ENCODE measurements at regions not wholly inside any gene's neighbourhood (a gene's known extent, or its start where the extent isn't known, plus 50 kb on each side); places are given as distances from the start of the nearest gene placed in this dataset.

DNA sequence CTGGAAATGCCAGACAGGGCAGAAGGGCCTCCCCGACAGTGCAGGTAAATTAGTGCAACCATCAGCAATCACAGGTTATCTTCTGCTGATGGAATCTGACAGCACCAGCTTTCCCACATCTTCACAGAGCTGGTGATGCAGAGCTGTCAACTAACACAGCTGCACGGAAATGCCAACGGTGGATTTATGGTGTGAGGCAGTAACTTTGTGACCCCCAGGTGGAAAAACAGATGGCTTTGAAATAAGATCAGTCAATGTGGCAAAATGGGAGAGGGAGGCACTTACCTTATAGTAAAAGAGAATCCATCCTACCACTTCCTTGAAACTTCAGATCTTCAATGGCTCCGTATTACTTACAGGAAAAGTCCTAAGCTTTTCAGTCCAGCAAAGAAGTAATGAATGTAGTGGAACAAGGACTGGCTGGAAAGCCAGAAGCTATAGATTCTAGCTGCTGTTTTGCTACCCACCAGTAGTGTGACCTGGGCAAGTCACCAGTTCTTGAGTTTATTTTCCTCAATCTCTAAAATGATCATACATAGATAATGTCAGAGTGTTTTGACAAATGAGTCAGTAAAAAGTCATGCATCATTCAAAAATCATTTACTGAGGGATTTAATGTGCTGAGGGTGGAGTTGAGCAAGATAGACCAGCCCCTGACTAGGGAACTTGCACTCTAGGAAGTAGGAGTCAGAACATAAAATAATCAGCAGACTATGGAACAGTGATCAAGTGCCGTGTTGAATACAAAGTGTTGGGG, 245.7 kb upstream of the JUN start:
- Histone ChIP-seq H3K9ac (ENCODE audit: low read length) (no peak overlapping the region), H3K4me2 (ENCODE audit: low read length) (no peak overlapping the region), H3K36me3 (ENCODE audit: control insufficient read depth in 1 of 2, insufficient read depth in 2 of 2, low read length in 2 of 2) (no peaks in the 10 kb centered on the region), H4K12ac (ENCODE audit: low read depth, low read length) (no peak overlapping the region), H4K8ac (ENCODE audit: low read depth, low read length) (no peak overlapping the region), H2BK12ac (ENCODE audit: low read length) (no peak overlapping the region), H2AK5ac (ENCODE audit: low read length) (no peak overlapping the region), H3K4ac (ENCODE audit: low read depth, low read length) (no peak overlapping the region), H2BK120ac (ENCODE audit: insufficient read depth, low read length, poor library complexity) (no peak overlapping the region), H4K91ac (ENCODE audit: low read depth, low read length) (no peak overlapping the region), H3K27ac (ENCODE audit: low read depth, low read length) (no peak overlapping the region), H3K79me2 (ENCODE audit: control insufficient read depth, insufficient read depth, low read length, poor library complexity) (no peaks in the 10 kb centered on the region), H3K18ac (ENCODE audit: low read length) (no peak overlapping the region), H3K23ac (ENCODE audit: low read length) (no peak overlapping the region), H3K4me1 (ENCODE audit: control insufficient read depth in 1 of 2, insufficient read depth in 2 of 2, low read length in 2 of 2) (peaks cover 3 to 8% of the 10 kb centered on the region in 2 experiments), H2AFZ (ENCODE audit: insufficient read depth, low read length, poor library complexity) (no peak overlapping the region), H3K4me3 (ENCODE audit: low read depth, low read length) (no peak overlapping the region), H3K14ac (ENCODE audit: low read length) (no peak overlapping the region), H2BK5ac (ENCODE audit: low read depth, low read length, poor library complexity) (no peak overlapping the region), H3K9me3 (ENCODE audit: insufficient read depth, low read depth, low read length) (no peaks in the 10 kb centered on the region), H3K27me3 (ENCODE audit: insufficient read depth, low read length) (no peaks in the 10 kb centered on the region), H3K79me1 (ENCODE audit: low read length) (no peaks in the 10 kb centered on the region)
- WGBS (ENCODE audit: extremely low coverage, insufficient coverage, insufficient read length), result no CpG with 5 or more reads among the region's 5 CpGs
- peak; percentile 86 to 91 for DNase-seq

DNA sequence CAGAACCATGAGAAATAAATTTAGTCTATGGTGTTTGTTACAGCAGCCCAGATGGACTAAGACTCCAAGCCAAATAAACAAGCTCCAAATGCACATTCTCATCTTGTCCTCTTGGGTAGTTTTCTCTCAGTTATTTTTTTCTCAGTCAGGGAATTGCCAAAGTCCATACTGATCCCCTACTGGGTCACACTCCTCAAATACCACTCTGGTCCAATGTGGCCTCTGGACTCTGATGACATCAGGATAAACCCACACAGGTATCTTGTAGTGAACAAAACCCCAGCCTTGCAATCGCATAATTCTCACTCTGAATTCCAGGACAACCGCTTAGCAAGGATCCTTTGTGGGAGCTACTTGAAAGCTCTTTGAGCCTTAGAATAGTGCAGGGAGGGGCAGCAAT, 248.4 kb upstream of the JUN start:
- no peaks in the 10 kb centered on the region for H3K9me3 ChIP-seq (ENCODE audit: insufficient read depth, low read depth, low read length)
- no peak overlapping the region for H3K23ac ChIP-seq (ENCODE audit: low read length)
- H2AK5ac ChIP-seq (ENCODE audit: low read length), result no peak overlapping the region
- no peak for DNase-seq
- no peaks in the 10 kb centered on the region for H3K36me3 ChIP-seq (ENCODE audit: control insufficient read depth in 1 of 2, insufficient read depth in 2 of 2, low read length in 2 of 2)
- no peak overlapping the region for H3K14ac ChIP-seq (ENCODE audit: low read length)
- no peak overlapping the region for H3K27ac ChIP-seq (ENCODE audit: low read depth, low read length)
- peaks cover 0 to 4% of the 10 kb centered on the region in 2 experiments for H3K4me1 ChIP-seq (ENCODE audit: control insufficient read depth in 1 of 2, insufficient read depth in 2 of 2, low read length in 2 of 2)
- no peak overlapping the region for H4K8ac ChIP-seq (ENCODE audit: low read depth, low read length)
- no peak overlapping the region for H3K9ac ChIP-seq (ENCODE audit: low read length)
- no peak overlapping the region for H2BK12ac ChIP-seq (ENCODE audit: low read length)
- no CpG with 5 or more reads among the region's 2 CpGs for WGBS (ENCODE audit: extremely low coverage, insufficient coverage, insufficient read length)
- H3K4ac ChIP-seq (ENCODE audit: low read depth, low read length), result no peak overlapping the region
- H3K4me2 ChIP-seq (ENCODE audit: low read length), result no peak overlapping the region
- H3K18ac ChIP-seq (ENCODE audit: low read length), result no peak overlapping the region
- no peak overlapping the region for H4K91ac ChIP-seq (ENCODE audit: low read depth, low read length)
- no peaks in the 10 kb centered on the region for H3K27me3 ChIP-seq (ENCODE audit: insufficient read depth, low read length)
- H2AFZ ChIP-seq (ENCODE audit: insufficient read depth, low read length, poor library complexity), result no peak overlapping the region
- H2BK5ac ChIP-seq (ENCODE audit: low read depth, low read length, poor library complexity), result no peak overlapping the region
- H4K12ac ChIP-seq (ENCODE audit: low read depth, low read length), result no peak overlapping the region
- H3K79me2 ChIP-seq (ENCODE audit: control insufficient read depth, insufficient read depth, low read length, poor library complexity), result no peaks in the 10 kb centered on the region
- H2BK120ac ChIP-seq (ENCODE audit: insufficient read depth, low read length, poor library complexity), result no peak overlapping the region
- no peaks in the 10 kb centered on the region for H3K79me1 ChIP-seq (ENCODE audit: low read length)
- no peak overlapping the region for H3K4me3 ChIP-seq (ENCODE audit: low read depth, low read length)

DNA sequence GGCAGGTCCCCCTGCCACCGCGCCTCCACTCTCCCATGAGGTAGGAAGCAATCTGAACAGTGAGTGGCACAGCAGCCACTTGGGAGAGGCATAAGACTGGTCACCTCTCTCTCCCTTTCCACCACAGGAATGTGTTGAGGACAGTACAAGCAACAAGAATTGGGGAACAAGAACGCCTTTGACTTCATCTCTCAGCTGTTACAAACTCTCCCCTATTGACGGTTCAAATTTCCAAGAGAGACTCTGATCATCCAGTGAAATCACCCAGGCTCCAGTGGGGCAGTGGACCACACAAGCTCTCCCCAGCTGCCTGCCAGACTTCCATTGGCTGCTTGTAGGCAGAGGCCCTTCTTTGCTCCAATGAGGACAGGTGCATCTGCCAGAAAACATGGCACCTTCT, 249.9 kb upstream of the JUN start:
- Histone ChIP-seq H2BK5ac (ENCODE audit: low read depth, low read length, poor library complexity) (no peak overlapping the region), H3K23ac (ENCODE audit: low read length) (no peak overlapping the region), H3K9ac (ENCODE audit: low read length) (no peak overlapping the region), H3K4me2 (ENCODE audit: low read length) (no peak overlapping the region), H4K12ac (ENCODE audit: low read depth, low read length) (no peak overlapping the region), H3K4me1 (ENCODE audit: control insufficient read depth in 1 of 2, insufficient read depth in 2 of 2, low read length in 2 of 2) (peaks cover 0 to 4% of the 10 kb centered on the region in 2 experiments), H3K4me3 (ENCODE audit: low read depth, low read length) (no peak overlapping the region), H4K91ac (ENCODE audit: low read depth, low read length) (no peak overlapping the region), H2BK120ac (ENCODE audit: insufficient read depth, low read length, poor library complexity) (no peak overlapping the region), H3K4ac (ENCODE audit: low read depth, low read length) (no peak overlapping the region), H3K14ac (ENCODE audit: low read length) (no peak overlapping the region), H3K79me1 (ENCODE audit: low read length) (no peaks in the 10 kb centered on the region), H3K27ac (ENCODE audit: low read depth, low read length) (no peak overlapping the region), H4K8ac (ENCODE audit: low read depth, low read length) (no peak overlapping the region), H3K79me2 (ENCODE audit: control insufficient read depth, insufficient read depth, low read length, poor library complexity) (no peaks in the 10 kb centered on the region), H2BK12ac (ENCODE audit: low read length) (no peak overlapping the region), H3K9me3 (ENCODE audit: insufficient read depth, low read depth, low read length) (no peaks in the 10 kb centered on the region), H3K27me3 (ENCODE audit: insufficient read depth, low read length) (no peaks in the 10 kb centered on the region), H2AFZ (ENCODE audit: insufficient read depth, low read length, poor library complexity) (no peak overlapping the region), H2AK5ac (ENCODE audit: low read length) (no peak overlapping the region), H3K36me3 (ENCODE audit: control insufficient read depth in 1 of 2, insufficient read depth in 2 of 2, low read length in 2 of 2) (no peaks in the 10 kb centered on the region), H3K18ac (ENCODE audit: low read length) (no peak overlapping the region)
- no peak for DNase-seq
- whole genome bisulfite sequencing (ENCODE audit: extremely low coverage, insufficient coverage, insufficient read length), result no CpG with 5 or more reads among the region's 4 CpGs

GRCh38 chr1:59034925-59035324, 251.1 kb upstream of the JUN start:
- Histone ChIP-seq H3K27ac (ENCODE audit: low read depth, low read length) (no peak overlapping the region), H3K79me2 (ENCODE audit: control insufficient read depth, insufficient read depth, low read length, poor library complexity) (no peaks in the 10 kb centered on the region), H3K4ac (ENCODE audit: low read depth, low read length) (no peak overlapping the region), H3K9ac (ENCODE audit: low read length) (no peak overlapping the region), H3K36me3 (ENCODE audit: control insufficient read depth in 1 of 2, insufficient read depth in 2 of 2, low read length in 2 of 2) (no peaks in the 10 kb centered on the region), H3K9me3 (ENCODE audit: insufficient read depth, low read depth, low read length) (no peaks in the 10 kb centered on the region), H2BK12ac (ENCODE audit: low read length) (no peak overlapping the region), H3K14ac (ENCODE audit: low read length) (no peak overlapping the region), H3K4me1 (ENCODE audit: control insufficient read depth in 1 of 2, insufficient read depth in 2 of 2, low read length in 2 of 2) (no peaks in the 10 kb centered on the region), H2BK120ac (ENCODE audit: insufficient read depth, low read length, poor library complexity) (no peak overlapping the region), H2AFZ (ENCODE audit: insufficient read depth, low read length, poor library complexity) (no peak overlapping the region), H3K4me2 (ENCODE audit: low read length) (no peak overlapping the region), H2AK5ac (ENCODE audit: low read length) (no peak overlapping the region), H3K27me3 (ENCODE audit: insufficient read depth, low read length) (no peaks in the 10 kb centered on the region), H2BK5ac (ENCODE audit: low read depth, low read length, poor library complexity) (no peak overlapping the region), H3K79me1 (ENCODE audit: low read length) (no peaks in the 10 kb centered on the region), H3K23ac (ENCODE audit: low read length) (no peak overlapping the region), H4K91ac (ENCODE audit: low read depth, low read length) (no peak overlapping the region), H3K4me3 (ENCODE audit: low read depth, low read length) (no peak overlapping the region), H3K18ac (ENCODE audit: low read length) (no peak overlapping the region), H4K8ac (ENCODE audit: low read depth, low read length) (no peak overlapping the region), H4K12ac (ENCODE audit: low read depth, low read length) (no peak overlapping the region)
- no peak for DNase-seq
- no CpG with 5 or more reads among the region's 10 CpGs for WGBS (ENCODE audit: extremely low coverage, insufficient coverage, insufficient read length)

All from trophoblast cell (in vitro differentiated cells and primary cell).